Gastroesophageal sphincter (tissue), 4 donors: ENCODE measurements at regions not wholly inside any gene's neighbourhood (a gene's known extent, or its start where the extent isn't known, plus 50 kb on each side); places are given as distances from the start of the nearest gene placed in this dataset.

Source experiments
- ATAC-seq: fragments of 150-250 bp; one replicate; pipeline ENCODE4 v1.9.1; 2016; ENCODE audit warnings: mild to moderate bottlenecking, moderate library complexity
- H3K27ac ChIP-seq, 4 donors: fragments of 200-600 bp; sonication (generic) in 3 of 4; 1 replicate in 3 of 4; 2 replicates in 1 of 4; pipeline ENCODE4 v1.5.1; 2016 to 2019
- H3K27me3 ChIP-seq: fragments of 200-600 bp; sonication (generic); one replicate; pipeline ENCODE4 v1.5.1; 2019
- H3K36me3 ChIP-seq, 2 donors: fragments of 200-600 bp; sonication (generic); one replicate each; pipeline ENCODE4 v1.5.1; 2019; ENCODE audit warnings: control low read depth in 1 of 2
- H3K4me1 ChIP-seq, 3 donors: fragments of 200-600 bp; sonication (generic); 1 replicate in 2 of 3; 2 replicates in 1 of 3; pipeline ENCODE4 v1.5.1; 2016 to 2019; ENCODE audit warnings: control low read depth in 2 of 3
- H3K4me3 ChIP-seq, 2 donors: fragments of 200-600 bp; sonication (generic); one replicate each; pipeline ENCODE4 v1.5.1; 2019; ENCODE audit warnings: mild to moderate bottlenecking in 1 of 2, moderate library complexity in 1 of 2
- H3K9me3 ChIP-seq, 3 donors: fragments of 200-600 bp; sonication (generic); one replicate each; pipeline ENCODE4 v1.5.1; 2017 to 2019; ENCODE audit warnings: control low read depth in 2 of 3
- CTCF ChIP-seq, 4 experiments: fragments of 200-600 bp in 2 of 4; fragments of 450-650 bp in 2 of 4; sonication (generic) in 1 of 4; IDR thresholded peaks; one replicate each; pipeline ENCODE4 v1.5.1; 2017 to 2019; ENCODE audit warnings: antibody characterized with exemption in 4 of 4, mild to moderate bottlenecking in 2 of 4, moderate library complexity in 2 of 4
- EP300 ChIP-seq: sonication (generic); formaldehyde crosslinking; IDR thresholded peaks from one replicate; pipeline ENCODE4 v1.6.1; 2017; ENCODE audit warnings: antibody characterized with exemption, mild to moderate bottlenecking
- POLR2A ChIP-seq, 2 donors: fragments of 450-650 bp; IDR thresholded peaks; one replicate each; pipeline ENCODE4 v1.6.1; 2017; ENCODE audit warnings: antibody characterized with exemption in 2 of 2, mild to moderate bottlenecking in 2 of 2, moderate library complexity in 1 of 2
- POLR2AphosphoS5 ChIP-seq: sonication (generic); formaldehyde crosslinking; IDR thresholded peaks from one replicate; pipeline ENCODE4 v1.6.1; 2017; ENCODE audit warnings: antibody characterized with exemption
- WGBS, 2 donors: methylation state at CpG; one replicate each; pipeline ENCODE4 v1.1.5; 2018; ENCODE audit warnings: low coverage in 1 of 2; 5-methylcytosine and 5-hydroxymethylcytosine counted together

GRCh38 chr2:239462191-239462515, 61.3 kb upstream of the HDAC4 start:
- no peak for TF ChIP-seq CTCF (IDR thresholded peaks at IDR 0.05)
- no peak for TF ChIP-seq POLR2A (IDR thresholded peaks at IDR 0.05)
- TF ChIP-seq POLR2AphosphoS5, result no peak
- TF ChIP-seq EP300, result no peak
- no peaks in the 10 kb centered on the region for H3K36me3 ChIP-seq
- no peak overlapping the region for H3K4me3 ChIP-seq
- no peak overlapping the region for H3K27ac ChIP-seq
- no peaks in the 10 kb centered on the region for H3K27me3 ChIP-seq
- no peaks in the 10 kb centered on the region for H3K9me3 ChIP-seq
- WGBS, 2 donors, result no CpG with 5 or more reads among the region's 7 CpGs
- H3K4me1 ChIP-seq, result peaks cover 0 to 38% (median 17%) of the 10 kb centered on the region in 3 donors
- no peak for ATAC-seq

DNA sequence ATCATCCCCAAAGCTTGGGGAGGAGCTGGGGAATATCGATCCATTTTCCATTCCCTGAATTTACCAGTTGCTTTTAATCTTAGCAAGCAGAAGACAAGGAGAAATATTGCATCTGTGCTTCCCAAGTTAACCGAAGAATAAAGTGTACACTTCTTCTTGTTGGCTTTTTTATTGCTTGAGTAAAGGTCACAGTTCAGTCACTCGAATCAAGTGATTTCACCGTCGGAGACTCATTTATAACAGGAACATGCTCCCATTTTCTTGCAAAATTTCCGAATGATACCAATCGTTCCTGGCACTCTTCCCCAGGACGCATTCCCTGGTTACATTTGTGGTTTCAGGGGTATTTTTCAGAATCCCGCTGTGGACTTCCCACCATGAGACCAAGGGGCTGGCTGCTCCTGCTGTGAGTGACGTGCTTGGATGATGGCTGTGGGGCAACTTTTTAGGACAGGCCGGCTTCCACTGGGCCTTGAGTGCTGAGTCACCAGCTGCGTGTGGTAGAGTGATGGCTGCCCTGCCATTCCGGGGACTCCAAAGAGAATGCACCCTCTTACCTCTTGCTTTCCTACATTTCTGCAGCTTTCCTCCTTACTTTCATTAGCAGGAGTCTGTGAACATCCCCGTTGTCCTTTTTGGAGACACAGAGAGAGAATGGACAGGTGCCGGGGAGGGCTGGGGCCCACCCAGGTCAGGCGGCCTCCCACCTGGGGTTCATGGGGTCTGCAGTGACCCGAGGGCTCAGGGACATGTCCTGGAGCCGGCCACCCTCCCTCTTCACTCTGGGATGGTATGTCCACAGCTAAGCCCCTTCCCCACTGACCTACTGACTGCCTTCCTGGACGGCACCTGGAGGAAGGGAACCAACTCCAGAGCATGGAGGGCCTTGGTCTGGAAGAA, 60.7 kb upstream of the HDAC4 start:
- H3K27me3 ChIP-seq, result no peaks in the 10 kb centered on the region
- H3K4me1 ChIP-seq, result peaks cover 0 to 38% (median 17%) of the 10 kb centered on the region in 3 donors
- no peak for ATAC-seq
- no peak overlapping the region for H3K4me3 ChIP-seq
- H3K9me3 ChIP-seq, result no peaks in the 10 kb centered on the region
- no peaks in the 10 kb centered on the region for H3K36me3 ChIP-seq
- H3K27ac ChIP-seq, result no peak overlapping the region
- TF ChIP-seq CTCF (IDR thresholded peaks at IDR 0.05), result no peak
- 78 to 84% methylated on average over 10 of the region's 19 CpGs for WGBS, 2 donors

DNA sequence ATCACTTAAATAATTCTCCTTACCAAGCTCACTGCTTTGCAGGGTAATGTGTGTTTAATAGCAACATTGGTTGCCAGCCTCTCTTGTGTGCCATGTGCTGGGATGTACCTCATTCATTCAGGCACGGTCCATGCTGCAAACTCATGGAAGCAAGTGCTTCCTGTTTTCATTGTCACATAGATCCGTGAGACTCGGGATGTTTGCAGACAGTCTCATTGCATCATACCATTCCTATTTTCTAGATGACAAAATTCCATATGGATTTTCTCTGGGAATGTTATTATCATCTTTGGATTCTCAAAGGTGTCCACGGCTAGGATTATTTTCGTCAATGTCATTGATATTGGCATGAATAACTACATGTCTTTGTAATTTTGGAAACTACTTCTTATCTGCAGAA, 60.0 kb upstream of the HDAC4 start:
- peaks cover 0 to 32% (median 17%) of the 10 kb centered on the region in 3 donors for H3K4me1 ChIP-seq
- 63 to 75% methylated on average over 5 of the region's 5 CpGs for WGBS, 2 donors
- no peaks in the 10 kb centered on the region for H3K36me3 ChIP-seq
- H3K27ac ChIP-seq, result no peak overlapping the region
- no peaks in the 10 kb centered on the region for H3K9me3 ChIP-seq
- H3K4me3 ChIP-seq, result no peak overlapping the region
- TF ChIP-seq CTCF (IDR thresholded peaks at IDR 0.05) (no peak), POLR2A (IDR thresholded peaks at IDR 0.05) (no peak), EP300 (no peak), POLR2AphosphoS5 (no peak)
- ATAC-seq, result no peak
- H3K27me3 ChIP-seq, result no peaks in the 10 kb centered on the region

- no peaks in the 10 kb centered on the region for H3K36me3 ChIP-seq
- peaks cover 0 to 20% (median 17%) of the 10 kb centered on the region in 3 donors for H3K4me1 ChIP-seq
- WGBS, 2 donors, result 93 to 98% methylated on average over 3 to 7 of the region's 10 CpGs
- no peak overlapping the region for H3K27ac ChIP-seq
- no peak for ATAC-seq
- TF ChIP-seq EP300, result no peak
- TF ChIP-seq POLR2AphosphoS5, result no peak
- no peak for TF ChIP-seq POLR2A (IDR thresholded peaks at IDR 0.05)
- TF ChIP-seq CTCF (IDR thresholded peaks at IDR 0.05), result no peak
- no peaks in the 10 kb centered on the region for H3K27me3 ChIP-seq
- H3K9me3 ChIP-seq, result no peaks in the 10 kb centered on the region
- no peak overlapping the region for H3K4me3 ChIP-seq
Observed at GRCh38 chr2:239459606-239460005, 58.8 kb upstream of the HDAC4 start.

DNA sequence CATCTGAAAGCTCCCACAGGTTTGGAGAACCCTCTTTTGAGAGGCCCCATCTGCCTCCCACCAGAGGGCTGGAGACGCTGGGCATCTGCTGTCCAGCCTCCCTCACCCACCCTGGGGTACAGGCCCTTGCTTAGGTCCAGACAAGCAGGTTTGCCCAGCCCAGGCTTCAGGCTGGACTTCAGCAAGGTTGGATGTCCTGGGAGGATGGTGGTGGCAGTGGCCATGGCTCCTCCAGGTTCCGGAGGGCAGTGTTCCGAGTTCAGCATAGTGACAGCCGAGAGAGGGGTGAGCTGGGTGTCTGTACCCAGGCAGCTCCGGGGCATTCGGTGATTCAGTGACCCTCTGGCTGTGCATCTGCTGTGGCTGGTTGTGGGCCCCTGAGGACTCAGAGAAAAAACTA, 58.2 kb upstream of the HDAC4 start:
- Histone ChIP-seq H3K4me1 (peaks cover 0 to 14% (median 11%) of the 10 kb centered on the region in 3 donors), H3K4me3 (no peak overlapping the region), H3K9me3 (no peaks in the 10 kb centered on the region), H3K36me3 (no peaks in the 10 kb centered on the region), H3K27me3 (no peaks in the 10 kb centered on the region), H3K27ac (no peak overlapping the region)
- TF ChIP-seq CTCF (IDR thresholded peaks at IDR 0.05), result no peak
- no peak for TF ChIP-seq POLR2A (IDR thresholded peaks at IDR 0.05)
- no peak for TF ChIP-seq EP300
- no peak for TF ChIP-seq POLR2AphosphoS5
- WGBS, 2 donors, result no CpG with 5 or more reads among the region's 6 CpGs
- no peak for ATAC-seq
